ENCODE measurements at regions not wholly inside any gene's neighbourhood (a gene's known extent, or its start where the extent isn't known, plus 50 kb on each side); places are given as distances from the start of the nearest gene placed in this dataset.

DNA sequence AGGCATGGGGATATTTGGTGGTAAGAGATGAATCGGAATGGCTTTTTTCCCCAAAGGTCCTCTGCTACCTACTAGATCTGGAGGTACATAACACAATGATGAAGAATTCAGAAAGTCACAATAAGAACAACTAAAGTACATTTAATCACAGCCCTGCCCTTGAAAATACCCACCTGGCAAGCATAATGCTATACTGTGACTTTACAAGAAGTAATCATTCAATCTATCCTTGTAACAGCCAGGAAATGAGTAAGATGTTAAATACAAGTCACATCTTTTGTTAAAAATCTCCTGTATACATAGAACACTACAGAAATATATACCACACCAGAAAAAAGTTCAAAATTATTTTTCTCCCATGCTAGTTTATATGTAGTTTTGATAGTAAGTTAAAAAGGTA, 108.3 kb upstream of the ABCB5 start:
- H3K4me3 ChIP-seq: no peak overlapping the region
- Mint-ChIP-seq H3K4me3 (no peak overlapping the region), H3K27ac (no peak overlapping the region), H3K9me3 (no peaks in the 10 kb centered on the region), H3K36me3 (ENCODE audit: low read depth) (no peaks in the 10 kb centered on the region), H3K27me3 (ENCODE audit: insufficient read depth, low read depth, poor library complexity) (peaks cover 2% of the 10 kb centered on the region), H3K4me1 (0 out of 3 replicates have a peak, but pooled peaks cover 2% of the 10 kb centered on the region)
- ATAC-seq (no peak), DNase-seq (ENCODE audit: low spot score) (no peak)
- no peaks in the 10 kb centered on the region for H3K4me1 ChIP-seq (ENCODE audit: insufficient read depth)
- no peak overlapping the region for H3K4me2 ChIP-seq
- no peak overlapping the region for H3K27ac ChIP-seq (ENCODE audit: low read depth)
- no peaks in the 10 kb centered on the region for H3K27me3 ChIP-seq (ENCODE audit: insufficient read depth)
- H3K36me3 ChIP-seq (ENCODE audit: insufficient read depth): no peaks in the 10 kb centered on the region
- H4K20me1 ChIP-seq (replicated peaks; ENCODE audit: insufficient read depth): no peaks in the 10 kb centered on the region
- H3K9me2 ChIP-seq (ENCODE audit: insufficient read depth): no peaks in the 10 kb centered on the region
- H3F3A ChIP-seq (replicated peaks; ENCODE audit: low read depth): no peaks in the 10 kb centered on the region
- TF ChIP-seq POLR2AphosphoS5 (IDR thresholded peaks at IDR 0.05; ENCODE audit: low read depth) (no peak), EZH2 (IDR thresholded peaks at IDR 0.05; ENCODE audit: low read depth, unreplicated experiment) (no peak), NANOG (IDR thresholded peaks at IDR 0.05; ENCODE audit: borderline replicate concordance) (no peak)
- TF ChIP-seq, protein P1, sequence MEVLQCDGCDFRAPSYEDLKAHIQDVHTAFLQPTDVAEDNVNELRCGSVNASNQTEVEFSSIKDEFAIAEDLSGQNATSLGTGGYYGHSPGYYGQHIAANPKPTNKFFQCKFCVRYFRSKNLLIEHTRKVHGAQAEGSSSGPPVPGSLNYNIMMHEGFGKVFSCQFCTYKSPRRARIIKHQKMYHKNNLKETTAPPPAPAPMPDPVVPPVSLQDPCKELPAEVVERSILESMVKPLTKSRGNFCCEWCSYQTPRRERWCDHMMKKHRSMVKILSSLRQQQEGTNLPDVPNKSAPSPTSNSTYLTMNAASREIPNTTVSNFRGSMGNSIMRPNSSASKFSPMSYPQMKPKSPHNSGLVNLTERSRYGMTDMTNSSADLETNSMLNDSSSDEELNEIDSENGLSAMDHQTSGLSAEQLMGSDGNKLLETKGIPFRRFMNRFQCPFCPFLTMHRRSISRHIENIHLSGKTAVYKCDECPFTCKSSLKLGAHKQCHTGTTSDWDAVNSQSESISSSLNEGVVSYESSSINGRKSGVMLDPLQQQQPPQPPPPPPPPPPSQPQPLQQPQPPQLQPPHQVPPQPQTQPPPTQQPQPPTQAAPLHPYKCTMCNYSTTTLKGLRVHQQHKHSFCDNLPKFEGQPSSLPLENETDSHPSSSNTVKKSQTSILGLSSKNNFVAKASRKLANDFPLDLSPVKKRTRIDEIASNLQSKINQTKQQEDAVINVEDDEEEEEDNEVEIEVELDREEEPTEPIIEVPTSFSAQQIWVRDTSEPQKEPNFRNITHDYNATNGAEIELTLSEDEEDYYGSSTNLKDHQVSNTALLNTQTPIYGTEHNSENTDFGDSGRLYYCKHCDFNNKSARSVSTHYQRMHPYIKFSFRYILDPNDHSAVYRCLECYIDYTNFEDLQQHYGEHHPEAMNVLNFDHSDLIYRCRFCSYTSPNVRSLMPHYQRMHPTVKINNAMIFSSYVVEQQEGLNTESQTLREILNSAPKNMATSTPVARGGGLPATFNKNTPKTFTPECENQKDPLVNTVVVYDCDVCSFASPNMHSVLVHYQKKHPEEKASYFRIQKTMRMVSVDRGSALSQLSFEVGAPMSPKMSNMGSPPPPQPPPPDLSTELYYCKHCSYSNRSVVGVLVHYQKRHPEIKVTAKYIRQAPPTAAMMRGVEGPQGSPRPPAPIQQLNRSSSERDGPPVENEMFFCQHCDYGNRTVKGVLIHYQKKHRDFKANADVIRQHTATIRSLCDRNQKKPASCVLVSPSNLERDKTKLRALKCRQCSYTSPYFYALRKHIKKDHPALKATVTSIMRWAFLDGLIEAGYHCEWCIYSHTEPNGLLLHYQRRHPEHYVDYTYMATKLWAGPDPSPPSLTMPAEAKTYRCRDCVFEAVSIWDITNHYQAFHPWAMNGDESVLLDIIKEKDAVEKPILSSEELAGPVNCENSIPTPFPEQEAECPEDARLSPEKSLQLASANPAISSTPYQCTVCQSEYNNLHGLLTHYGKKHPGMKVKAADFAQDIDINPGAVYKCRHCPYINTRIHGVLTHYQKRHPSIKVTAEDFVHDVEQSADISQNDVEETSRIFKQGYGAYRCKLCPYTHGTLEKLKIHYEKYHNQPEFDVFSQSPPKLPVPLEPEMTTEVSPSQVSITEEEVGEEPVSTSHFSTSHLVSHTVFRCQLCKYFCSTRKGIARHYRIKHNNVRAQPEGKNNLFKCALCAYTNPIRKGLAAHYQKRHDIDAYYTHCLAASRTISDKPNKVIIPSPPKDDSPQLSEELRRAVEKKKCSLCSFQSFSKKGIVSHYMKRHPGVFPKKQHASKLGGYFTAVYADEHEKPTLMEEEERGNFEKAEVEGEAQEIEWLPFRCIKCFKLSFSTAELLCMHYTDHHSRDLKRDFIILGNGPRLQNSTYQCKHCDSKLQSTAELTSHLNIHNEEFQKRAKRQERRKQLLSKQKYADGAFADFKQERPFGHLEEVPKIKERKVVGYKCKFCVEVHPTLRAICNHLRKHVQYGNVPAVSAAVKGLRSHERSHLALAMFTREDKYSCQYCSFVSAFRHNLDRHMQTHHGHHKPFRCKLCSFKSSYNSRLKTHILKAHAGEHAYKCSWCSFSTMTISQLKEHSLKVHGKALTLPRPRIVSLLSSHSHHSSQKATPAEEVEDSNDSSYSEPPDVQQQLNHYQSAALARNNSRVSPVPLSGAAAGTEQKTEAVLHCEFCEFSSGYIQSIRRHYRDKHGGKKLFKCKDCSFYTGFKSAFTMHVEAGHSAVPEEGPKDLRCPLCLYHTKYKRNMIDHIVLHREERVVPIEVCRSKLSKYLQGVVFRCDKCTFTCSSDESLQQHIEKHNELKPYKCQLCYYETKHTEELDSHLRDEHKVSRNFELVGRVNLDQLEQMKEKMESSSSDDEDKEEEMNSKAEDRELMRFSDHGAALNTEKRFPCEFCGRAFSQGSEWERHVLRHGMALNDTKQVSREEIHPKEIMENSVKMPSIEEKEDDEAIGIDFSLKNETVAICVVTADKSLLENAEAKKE (CRISPR knock-in tag; IDR thresholded peaks at IDR 0.05): no peak
- no peak overlapping the region for H2AFZ ChIP-seq
- H3K79me2 ChIP-seq (replicated peaks; ENCODE audit: insufficient read depth): no peaks in the 10 kb centered on the region

DNA sequence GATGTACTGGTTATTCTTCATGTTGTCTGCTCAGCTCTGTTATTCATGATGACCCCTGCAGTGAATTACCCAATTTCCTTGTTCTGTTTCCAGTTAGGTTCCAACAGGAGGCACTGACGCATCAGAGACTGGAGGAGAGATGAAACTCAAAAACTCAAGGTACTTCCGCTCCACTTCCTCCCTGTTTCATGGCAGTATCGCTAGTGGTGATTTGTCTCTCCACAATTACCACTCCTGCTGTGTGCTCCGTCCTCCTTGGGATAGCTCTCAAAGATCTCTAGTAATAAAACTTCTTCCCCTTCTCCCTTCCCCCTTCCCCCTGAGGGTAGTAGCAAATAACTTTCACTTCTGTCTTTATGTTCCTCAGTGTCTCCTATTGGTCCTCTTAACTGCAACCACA, 107.4 kb upstream of the ABCB5 start:
- no peak for TF ChIP-seq CREB1 (CRISPR knock-in tag; IDR thresholded peaks at IDR 0.05; ENCODE audit: low read depth)
- TF ChIP-seq, protein P2, sequence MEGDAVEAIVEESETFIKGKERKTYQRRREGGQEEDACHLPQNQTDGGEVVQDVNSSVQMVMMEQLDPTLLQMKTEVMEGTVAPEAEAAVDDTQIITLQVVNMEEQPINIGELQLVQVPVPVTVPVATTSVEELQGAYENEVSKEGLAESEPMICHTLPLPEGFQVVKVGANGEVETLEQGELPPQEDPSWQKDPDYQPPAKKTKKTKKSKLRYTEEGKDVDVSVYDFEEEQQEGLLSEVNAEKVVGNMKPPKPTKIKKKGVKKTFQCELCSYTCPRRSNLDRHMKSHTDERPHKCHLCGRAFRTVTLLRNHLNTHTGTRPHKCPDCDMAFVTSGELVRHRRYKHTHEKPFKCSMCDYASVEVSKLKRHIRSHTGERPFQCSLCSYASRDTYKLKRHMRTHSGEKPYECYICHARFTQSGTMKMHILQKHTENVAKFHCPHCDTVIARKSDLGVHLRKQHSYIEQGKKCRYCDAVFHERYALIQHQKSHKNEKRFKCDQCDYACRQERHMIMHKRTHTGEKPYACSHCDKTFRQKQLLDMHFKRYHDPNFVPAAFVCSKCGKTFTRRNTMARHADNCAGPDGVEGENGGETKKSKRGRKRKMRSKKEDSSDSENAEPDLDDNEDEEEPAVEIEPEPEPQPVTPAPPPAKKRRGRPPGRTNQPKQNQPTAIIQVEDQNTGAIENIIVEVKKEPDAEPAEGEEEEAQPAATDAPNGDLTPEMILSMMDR (conservative IDR thresholded peaks at IDR 0.05; ENCODE audit: low read depth in 2 of 2): peak; percentile 39 to 71
- DNase-seq (ENCODE audit: low spot score): peak; percentile 66

More for the DNA sequence above, 107.4 kb upstream of the ABCB5 start:
- no peaks in the 10 kb centered on the region for H3K9me3 Mint-ChIP-seq
- H3K27me3 Mint-ChIP-seq (ENCODE audit: insufficient read depth, low read depth, poor library complexity): peaks cover 2% of the 10 kb centered on the region
- no peaks in the 10 kb centered on the region for H3K36me3 Mint-ChIP-seq (ENCODE audit: low read depth)
- Histone ChIP-seq H3K4me2 (no peak overlapping the region), H3K9me2 (ENCODE audit: insufficient read depth) (no peaks in the 10 kb centered on the region), H2AFZ (peak overlapping the region; percentile 2; the same call in 1 of the 2 replicates), H3K27me3 (ENCODE audit: insufficient read depth) (no peaks in the 10 kb centered on the region), H3K4me1 (ENCODE audit: insufficient read depth) (no peaks in the 10 kb centered on the region), H3K27ac (ENCODE audit: low read depth) (no peak overlapping the region), H3K79me2 (replicated peaks; ENCODE audit: insufficient read depth) (no peaks in the 10 kb centered on the region), H4K20me1 (replicated peaks; ENCODE audit: insufficient read depth) (no peaks in the 10 kb centered on the region), H3K4me3 (no peak overlapping the region), H3K36me3 (ENCODE audit: insufficient read depth) (no peaks in the 10 kb centered on the region), H3F3A (replicated peaks; ENCODE audit: low read depth) (no peaks in the 10 kb centered on the region)
- 0 out of 3 replicates have a peak, but pooled peaks cover 2% of the 10 kb centered on the region for H3K4me1 Mint-ChIP-seq
- no peak overlapping the region for H3K27ac Mint-ChIP-seq
- no peak overlapping the region for H3K4me3 Mint-ChIP-seq
- no peak; the same call in 2 of the 3 replicates for ATAC-seq
